Midbrain (tissue), 1 donor: ENCODE measurements at regions not wholly inside any gene's neighbourhood (a gene's known extent, or its start where the extent isn't known, plus 50 kb on each side); places are given as distances from the start of the nearest gene placed in this dataset.
A peak's percentile ranks its signal among the peaks of the same experiment; 100 is the strongest.

Experiments
- DNase-seq: peaks from one replicate; lab custom pipeline; 2025; lab: John Stamatoyannopoulos, UW

DNA sequence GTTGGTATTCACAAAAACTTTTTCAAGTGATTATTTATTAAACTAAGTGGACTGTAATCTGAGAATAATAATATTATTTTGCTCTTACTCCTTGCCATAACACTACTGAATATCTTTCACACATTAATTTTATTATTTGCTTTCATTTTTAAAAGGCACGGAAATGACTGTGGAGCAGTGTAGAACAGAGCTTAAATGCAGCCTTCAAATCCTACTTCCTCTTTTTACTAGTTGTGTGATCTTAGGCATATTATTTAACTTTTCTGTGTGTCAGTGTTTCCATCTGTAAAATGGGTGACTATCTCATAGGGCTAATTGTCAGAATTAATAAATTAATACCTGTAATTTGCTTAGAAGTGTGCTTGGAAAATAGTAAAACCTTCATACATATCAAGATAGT lies 55.5 kb upstream of the SLC8A1 start:
- no peak for DNase-seq

DNA sequence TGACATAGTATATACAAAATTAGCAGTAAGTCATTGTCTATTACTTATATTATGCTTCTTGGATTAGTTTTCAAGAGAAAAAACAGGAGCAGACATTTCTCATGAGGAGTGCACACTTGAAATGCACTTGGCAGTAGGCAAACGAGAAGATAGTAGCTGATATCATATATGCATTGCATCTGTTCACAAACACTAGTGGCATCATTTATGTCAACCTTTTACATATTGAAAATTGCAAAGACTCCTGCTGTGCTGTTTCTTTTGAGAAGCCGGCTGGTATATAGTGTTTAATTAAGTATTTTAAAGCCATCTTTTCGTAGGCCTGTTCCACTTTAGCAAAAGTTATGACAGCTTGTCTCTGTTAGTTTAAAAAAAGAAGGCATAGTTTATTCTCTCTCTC lies 58.4 kb upstream of the SLC8A1 start:
- no peak for DNase-seq

DNA sequence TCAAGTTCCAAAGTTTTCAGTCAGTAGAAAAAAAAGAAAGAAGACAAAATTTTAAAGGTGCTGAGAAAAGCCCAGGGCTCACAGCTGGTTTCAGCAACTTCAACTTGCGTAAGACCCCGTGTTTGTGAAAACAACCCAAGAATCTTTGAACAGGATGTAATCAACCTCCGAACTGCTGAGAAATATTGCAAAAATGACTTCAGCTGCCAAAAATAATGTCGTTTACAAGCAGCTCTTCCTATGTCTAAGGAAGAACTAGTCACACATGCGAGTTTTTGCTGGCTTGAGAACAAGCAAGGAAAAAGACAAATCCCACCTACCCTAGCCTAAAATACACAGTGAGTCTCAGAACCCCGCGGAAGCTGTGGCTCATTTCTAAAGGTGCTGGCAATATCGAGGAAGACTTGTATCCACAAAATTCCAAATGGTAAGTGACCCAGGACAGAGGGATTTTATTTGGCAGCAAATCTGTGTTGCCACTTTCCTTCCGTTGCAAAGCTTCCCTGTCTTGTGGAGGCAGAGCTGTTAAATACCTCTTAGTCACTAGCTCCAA lies 59.8 kb upstream of the SLC8A1 start:
- DNase-seq = no peak

DNA sequence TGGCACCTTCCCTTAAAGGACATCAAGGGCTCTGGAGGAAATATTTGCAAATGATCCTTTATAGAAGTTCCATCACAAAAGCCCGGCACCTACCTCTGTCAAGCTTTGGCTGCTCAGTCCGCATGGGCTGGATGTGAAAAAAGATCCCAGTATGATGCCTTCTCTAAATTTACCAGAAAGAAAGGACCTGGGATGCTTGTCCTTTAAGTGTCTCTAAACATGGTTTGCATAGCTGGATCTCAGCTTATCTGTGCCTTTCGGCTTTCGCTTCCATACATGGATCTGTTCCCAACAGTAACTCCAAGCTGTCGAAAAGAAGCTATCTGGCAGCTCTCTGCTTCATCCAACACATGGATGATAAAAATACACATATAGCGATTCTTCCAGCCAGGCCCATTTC lies 60.4 kb upstream of the SLC8A1 start:
- no peak for DNase-seq

DNA sequence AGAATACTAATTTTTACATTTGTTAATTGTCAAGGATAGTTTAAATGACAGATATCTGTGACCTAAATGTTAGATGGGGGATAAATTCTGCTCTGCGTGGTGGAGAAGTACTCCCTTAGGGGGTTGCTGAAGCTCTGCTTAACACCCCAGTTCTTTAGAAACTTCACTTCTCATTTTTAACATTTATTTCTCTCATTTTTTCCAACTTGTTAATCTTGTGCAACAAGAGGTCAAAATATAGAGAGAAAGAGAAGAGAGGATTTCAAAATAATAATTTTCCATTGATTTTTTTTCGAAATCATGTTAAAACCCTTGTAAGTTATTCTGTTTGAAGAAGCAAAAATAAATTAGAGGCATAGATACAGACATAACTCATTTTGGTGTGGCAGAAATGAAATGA lies 61.3 kb upstream of the SLC8A1 start:
- no peak for DNase-seq

DNA sequence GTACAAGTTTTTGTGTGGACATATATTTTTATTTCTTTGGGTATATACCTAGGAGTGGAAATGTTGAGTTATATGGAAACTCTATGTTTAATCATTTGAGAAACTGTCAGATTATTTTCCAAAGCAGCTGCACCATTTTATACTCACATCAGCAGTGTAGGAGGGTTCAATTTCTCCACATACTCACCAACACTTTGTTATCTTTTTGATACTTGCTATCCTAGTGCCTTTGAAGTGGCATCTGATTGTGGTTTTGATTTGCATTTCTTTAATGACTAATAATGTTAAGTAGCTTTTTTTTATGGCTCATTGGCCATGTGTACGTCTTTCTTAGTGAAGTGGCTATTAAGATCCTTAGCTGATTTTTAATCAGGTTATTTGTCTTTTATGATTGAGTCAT lies 64.7 kb upstream of the SLC8A1 start:
- DNase-seq = no peak

DNA sequence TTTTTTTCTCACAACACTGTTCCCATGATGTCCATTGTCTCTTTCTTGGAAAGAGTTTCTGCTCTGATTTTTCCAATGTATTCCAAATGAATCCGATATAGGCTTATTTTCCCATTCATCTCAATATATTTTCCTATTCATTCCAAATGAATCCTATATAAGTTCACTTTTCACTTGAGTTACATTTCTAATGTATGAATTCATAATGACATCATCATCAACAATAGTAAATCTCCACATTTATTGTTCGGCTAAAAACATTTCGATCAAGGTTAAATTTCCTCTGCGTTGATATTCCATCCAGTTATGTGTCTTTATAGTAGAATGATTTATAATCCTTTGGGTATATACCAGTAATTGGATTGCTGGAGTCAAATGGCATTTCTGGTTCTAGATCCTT lies 76.7 kb upstream of the SLC8A1 start:
- no peak for DNase-seq

DNA sequence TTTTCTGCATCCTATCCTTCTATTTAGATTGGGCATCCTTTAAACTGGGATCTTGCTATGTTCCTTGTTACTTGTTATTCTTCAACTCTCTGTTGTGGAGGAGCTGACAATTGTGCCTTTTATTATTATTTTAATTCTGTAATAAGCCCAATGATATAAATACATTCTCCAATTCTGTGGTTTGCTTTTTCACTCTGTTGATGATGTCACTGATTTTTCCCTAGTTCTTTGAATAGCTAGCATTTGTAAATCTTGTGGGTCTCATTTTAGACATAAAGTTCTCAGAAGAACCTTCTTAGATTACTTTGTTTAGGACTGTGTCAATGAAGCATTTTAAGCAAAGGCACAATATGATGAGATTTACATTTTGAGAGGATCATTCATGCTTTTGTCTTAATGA lies 79.5 kb upstream of the SLC8A1 start:
- no peak for DNase-seq

DNA sequence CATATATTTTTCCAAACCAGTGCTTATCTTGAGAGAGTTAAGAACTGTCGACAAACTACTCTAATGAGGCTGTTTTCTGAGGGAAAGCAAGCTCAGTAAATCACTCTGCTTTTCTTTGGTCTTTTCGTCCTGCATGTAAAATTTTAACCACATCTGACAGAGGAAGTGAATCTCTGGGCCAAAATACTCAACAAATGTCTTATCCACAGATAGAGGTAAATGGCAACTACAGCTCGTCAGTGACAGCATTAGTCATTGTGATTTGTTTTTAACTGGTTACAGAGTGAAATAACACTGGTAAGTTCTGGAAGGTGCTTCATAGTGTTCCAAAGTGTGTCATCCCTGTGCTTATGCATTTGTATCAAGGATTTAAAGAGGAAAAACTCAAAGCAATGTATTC lies 82.6 kb upstream of the SLC8A1 start:
- DNase-seq = no peak

DNA sequence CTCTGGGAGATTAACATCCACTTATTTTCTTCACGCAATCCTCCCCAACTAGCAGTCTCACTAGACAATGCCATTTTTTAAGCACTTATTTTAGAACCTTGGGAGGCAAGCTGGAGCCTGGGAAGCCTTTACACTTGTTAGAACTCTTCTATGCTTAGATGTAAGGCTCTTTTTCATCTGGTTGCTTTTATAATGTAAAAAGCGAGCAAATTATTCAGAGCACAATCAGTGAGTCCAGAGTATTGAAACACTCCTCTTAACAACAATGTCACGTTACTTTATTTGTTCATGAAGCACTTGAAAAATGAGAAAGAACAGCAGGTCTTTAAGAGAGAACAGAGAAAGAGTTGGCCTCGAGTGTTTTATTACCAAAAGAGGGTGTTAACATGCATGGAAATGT lies 84.1 kb upstream of the SLC8A1 start:
- DNase-seq = no peak

DNA sequence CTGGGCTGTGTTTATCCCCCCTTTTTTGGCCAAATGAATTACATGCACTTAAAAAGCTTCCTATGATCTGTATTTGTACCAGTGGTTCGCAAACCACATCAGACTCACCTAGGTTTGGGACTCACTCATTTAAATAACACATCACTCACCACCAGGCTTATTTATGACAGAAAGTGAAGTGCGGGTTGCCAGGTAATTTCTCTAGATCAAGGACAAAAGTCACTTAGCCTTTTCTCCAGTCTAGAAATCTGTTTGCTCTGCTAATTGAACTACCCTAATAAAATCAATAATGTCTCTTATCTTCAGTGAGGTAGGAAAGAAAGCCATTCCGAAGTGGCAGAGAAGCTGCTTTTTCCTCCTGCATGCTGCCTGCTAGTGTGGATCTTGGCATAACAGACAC lies 88.1 kb upstream of the SLC8A1 start:
- DNase-seq = no peak

DNA sequence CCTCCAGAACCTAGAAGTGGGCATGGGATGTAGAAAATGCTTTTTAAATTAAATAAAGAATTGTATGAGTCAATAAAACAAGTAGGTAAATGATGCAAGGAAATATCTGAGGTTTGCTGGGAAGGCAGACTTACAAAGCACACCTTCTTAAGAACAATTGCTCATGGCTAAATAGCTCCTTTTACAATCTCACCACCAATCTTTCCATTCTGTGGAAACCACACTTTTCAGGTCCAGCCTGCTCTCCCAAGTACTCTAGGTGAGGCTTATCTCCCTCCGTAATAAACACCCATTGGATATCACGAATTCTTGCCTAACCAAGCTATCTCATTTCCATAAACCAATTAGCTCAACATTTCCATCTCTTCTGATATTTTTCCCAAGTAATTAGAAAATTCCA lies 91.5 kb upstream of the SLC8A1 start:
- no peak for DNase-seq

DNA sequence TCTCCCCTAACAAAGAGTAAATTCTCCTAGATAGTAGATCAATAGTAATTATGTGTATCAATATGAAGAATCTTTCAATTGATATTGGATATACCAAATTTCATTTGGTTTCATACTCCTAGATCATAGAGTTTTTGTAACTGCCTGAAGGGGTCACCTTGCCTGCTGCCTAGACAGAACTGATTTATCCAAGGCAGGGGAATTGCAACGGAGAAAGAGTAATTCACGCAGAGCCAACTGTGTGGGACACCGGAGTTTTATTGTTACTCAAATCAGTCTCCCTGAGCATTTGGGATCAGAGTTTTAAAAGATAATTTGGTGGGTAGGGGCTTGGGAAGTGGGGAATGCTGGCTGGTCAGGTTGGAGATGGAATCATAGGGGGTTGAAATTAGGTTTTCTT lies 92.2 kb upstream of the SLC8A1 start:
- no peak for DNase-seq

DNA sequence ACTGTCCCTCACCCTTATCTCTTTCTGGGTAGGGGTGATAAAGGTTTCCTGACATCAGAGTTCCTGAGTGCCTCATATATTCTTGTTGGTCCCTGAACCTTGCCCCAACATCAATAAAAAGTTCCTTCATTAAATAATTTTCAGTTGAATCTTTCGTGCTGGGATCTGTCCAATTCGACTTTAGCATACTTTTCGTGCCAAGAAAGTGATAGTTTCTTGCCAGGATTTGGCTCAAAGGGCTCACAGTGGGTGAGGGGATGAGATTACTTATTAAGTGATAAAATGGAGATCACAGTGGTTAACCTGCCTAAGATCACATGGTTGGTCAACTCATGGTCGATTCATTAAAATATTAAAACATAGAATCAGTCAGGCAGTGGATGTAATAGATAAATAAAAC lies 93.8 kb upstream of the SLC8A1 start:
- DNase-seq = no peak

DNA sequence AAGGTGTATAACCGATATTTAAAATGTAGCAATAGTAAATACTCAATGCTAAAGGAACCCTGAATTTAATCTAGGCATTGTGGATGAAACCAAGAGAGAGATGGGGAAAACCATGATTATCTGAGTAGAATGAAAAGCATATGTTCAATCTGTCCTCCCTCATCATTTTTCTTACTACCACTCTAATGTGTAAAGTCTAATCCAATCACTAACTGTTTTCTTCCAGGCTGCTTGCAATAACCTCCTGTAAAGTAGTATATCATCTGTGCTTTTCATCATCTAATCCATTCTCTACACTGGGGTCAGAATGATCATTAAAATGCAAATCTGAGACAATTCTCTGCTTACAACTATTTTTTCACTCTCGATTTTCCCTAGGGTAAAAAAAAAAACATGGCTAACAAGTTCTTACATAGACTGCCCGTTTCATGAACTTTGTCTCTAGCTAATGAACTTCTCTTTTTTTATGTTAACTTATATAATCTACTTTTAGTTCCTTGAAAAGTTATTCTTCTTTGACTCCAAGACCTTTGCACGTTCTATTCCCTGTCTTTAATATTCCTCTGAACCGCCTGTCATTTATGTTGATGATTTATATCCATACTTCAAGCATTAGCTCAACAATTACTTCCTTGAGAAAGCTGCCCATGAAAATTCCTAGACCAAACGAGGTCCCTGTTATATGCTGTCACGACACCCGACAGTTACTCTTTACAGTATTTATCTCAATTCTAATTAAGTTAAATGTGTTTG lies 94.7 kb upstream of the SLC8A1 start:
- DNase-seq = no peak

DNA sequence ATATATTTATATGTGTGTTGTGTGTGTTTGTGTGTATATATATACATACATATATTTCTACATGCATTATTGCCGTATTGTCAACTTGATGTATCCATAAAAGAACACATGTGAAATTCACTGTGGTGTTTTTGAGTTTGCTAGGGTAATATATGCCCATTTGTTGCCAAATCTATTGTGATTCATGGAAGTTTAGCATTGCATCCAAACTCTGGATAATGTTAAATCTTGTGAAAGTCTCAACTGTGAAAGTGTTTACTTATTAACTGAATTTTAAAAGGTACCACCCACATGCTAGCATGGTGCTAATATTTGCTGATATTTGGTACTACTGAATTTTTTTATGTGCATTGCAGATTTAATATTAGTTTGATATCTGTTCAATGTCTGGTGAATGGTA lies 96.6 kb upstream of the SLC8A1 start:
- DNase-seq = no peak

DNA sequence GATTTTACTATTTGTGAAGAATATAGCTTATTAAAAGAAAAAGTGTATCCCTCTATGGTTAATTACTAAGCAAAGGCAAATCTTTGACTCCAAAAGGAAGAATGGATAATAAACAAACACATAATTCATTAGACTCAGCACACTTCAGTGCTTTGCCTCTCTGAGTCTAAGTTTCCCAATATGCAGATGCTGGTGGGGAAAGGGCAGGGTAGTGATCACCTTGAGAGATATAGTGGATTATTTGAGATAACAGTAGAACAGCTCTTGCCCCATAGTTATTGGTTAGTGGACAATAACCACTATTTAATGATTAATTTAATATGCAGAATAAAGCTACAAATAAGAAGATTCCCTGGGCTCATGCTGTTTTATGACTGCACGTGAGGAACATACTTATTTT lies 98.2 kb upstream of the SLC8A1 start:
- DNase-seq = no peak

DNA sequence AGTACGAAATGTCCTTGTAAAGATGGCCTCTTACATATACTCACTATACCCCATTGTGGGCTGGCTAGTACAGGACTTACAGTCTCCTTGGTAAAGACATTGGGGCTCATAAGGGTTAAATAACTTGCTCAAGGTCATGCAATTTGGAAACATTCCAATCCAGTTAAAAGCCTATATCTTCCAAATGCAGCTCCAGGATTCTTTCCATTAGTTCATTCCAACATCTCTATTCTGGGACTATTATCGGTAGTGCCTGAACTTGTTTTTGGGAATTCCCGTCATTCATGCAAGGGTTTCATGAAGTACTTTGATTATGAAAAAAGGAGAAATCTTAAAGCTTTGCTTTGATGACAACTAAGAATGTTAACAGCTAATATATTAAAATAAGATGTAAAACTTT lies 99.2 kb upstream of the SLC8A1 start:
- DNase-seq = no peak

DNA sequence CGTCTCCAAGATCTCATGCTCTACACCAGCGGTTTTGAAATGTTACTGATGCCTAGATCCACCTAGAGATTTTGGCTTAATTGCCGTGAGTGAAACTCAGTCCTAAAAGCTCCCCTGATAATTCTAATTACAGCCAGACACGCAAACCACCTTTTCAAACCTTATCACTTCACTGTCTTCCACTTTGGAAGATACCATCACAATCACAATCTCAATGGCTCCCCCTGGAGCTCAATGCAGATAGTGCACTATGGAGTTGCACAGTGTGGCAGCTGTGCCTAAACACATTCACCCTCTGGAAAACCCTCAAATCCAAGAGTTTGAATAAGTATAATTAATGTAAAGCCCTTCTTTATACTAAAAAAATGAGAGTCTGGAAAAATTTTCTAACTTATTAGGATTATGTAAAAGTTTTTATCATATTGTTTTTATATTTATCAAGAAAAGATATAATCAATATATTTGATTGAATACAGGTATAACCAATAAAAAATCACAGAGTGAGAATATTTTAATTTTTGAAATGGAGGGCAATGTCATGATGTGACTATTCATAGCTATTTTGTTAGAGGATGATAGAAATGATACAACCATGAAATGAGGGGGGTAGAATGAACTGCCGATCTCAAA lies 102.9 kb upstream of the SLC8A1 start:
- peak; percentile 29 for DNase-seq

DNA sequence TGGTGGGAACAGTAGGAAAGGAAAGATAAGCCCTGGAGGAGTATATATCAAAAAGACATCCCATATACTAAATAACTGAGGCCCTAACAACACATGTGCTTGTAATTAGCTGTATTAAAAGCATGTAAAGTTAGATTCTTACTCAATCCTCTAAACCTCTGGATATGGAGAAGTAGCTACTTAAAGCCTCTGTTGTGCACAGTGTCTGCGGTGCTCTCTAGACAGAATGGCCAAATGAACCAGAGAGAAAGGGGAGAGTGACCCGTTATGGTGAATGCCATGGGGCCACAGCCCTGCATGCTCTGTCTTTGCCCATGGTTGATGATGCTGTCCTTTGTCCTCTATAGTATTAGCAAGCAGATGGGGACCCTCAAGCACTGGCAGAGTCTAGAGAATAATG lies 104.4 kb upstream of the SLC8A1 start:
- DNase-seq = no peak

DNA sequence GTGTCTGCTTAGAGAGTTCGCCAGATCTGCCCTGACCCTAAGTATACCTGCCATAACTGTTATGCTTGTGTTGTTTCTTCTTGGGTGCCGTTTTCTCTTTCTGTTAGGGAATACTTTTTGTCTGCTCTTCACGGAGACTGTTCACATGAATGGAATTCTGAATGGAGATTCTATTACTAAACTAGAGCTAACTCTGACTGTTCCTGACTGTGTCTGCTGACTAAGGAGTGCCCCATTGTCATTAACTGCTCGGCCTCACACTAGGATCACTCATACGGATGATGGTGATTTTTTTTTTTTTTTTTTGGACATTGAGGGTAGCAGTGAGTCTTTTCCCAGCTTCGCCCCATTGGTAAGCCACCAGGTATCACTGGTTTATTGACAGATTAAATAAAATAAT lies 104.8 kb upstream of the SLC8A1 start:
- no peak for DNase-seq

DNA sequence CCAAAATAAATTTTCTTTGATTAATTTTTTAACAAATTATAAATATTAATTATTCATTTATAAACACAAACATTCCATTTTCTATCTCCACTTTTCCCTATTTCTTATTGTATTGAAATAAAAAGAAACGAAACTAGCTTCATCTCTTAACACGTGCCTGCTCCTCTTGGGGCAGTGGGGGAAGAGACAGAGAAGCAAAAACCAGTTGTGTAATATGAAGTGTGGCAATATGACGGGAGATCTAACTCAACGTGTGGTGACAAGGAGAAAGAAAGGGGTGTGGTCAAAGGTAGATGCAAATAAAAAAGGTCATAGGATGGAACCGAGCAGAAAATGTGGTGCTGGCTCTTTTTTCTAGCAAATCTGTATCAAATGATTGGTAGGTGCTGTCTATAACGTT lies 106.9 kb upstream of the SLC8A1 start:
- DNase-seq = no peak

DNA sequence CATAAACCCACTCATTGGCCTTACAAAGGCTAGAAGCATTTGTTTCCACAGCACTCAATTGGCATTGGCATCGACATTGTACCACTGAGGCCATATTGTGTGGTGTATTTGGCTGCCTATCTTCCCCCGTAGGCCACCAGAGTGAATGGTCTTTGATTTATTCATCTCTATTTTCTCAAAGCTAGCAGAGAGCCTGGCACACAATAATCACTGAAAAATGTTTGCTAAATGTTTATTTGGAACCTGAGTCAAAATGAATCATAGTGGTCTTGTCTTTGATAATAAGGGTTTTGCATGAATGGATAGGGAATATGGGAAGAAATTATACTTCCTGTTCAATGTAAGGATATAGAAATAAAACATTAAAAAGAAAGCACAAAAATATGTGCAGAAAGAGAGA lies 107.3 kb upstream of the SLC8A1 start:
- no peak for DNase-seq

DNA sequence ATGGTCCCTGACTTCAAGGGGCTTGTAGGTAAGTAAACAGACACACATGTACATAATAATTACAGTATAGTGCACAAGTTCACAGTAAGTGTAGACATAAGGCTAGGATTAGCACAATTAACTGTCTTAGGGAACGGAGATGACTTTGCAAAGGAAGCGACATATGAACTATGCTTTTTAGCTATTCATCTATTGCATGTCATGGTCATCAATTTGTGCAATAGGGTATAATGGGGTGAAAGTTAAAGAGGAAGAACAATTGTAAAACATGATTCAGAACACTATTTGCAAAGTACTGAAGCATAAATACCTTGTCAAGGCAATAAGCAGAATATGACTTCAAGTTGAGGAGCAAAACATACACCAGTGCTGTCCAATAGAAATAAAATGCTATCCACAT lies 112.3 kb upstream of the SLC8A1 start:
- DNase-seq = no peak
